Spleen (tissue), 11 donors: ENCODE measurements at regions not wholly inside any gene's neighbourhood (a gene's known extent, or its start where the extent isn't known, plus 50 kb on each side); places are given as distances from the start of the nearest gene placed in this dataset.

Source experiments
- DNase-seq: peaks from one replicate; pipeline ENCODE4 v3.0.0-alpha.2; 2020
- H3K27ac ChIP-seq, 8 donors: fragments of 200-600 bp; sonication (generic) in 7 of 8; 1 replicate in 4 of 8; 2 replicates in 4 of 8; pipeline versions ENCODE4 v1.5.0 to v1.8.0; 2016 to 2021; ENCODE audit warnings: inconsistent platforms in 4 of 8, mild to moderate bottlenecking in 4 of 8, moderate library complexity in 1 of 8
- H3K27me3 ChIP-seq, 7 donors: fragments of 200-600 bp; sonication (generic) in 6 of 7; replicated peaks in 1 of 7; 1 replicate in 4 of 7; 2 replicates in 3 of 7; pipeline versions ENCODE4 v1.5.0 to v1.8.0; 2016 to 2021; ENCODE audit warnings: inconsistent platforms in 3 of 7, mild to moderate bottlenecking in 1 of 7
- H3K36me3 ChIP-seq, 6 donors: fragments of 200-600 bp; sonication (generic) in 5 of 6; 1 replicate in 4 of 6; 2 replicates in 2 of 6; pipeline versions ENCODE4 v1.5.0 to v1.8.0; 2016 to 2021; ENCODE audit warnings: inconsistent platforms in 2 of 6
- H3K4me1 ChIP-seq, 6 donors: fragments of 200-600 bp; sonication (generic) in 5 of 6; 1 replicate in 3 of 6; 2 replicates in 3 of 6; pipeline versions ENCODE4 v1.5.0 to v1.8.0; 2016 to 2021; ENCODE audit warnings: inconsistent platforms in 3 of 6
- H3K4me3 ChIP-seq, 8 donors: fragments of 200-600 bp; sonication (generic) in 7 of 8; 1 replicate in 4 of 8; 2 replicates in 4 of 8; pipeline versions ENCODE4 v1.5.0 to v1.8.0; 2016 to 2021; ENCODE audit warnings: inconsistent platforms in 4 of 8, mild to moderate bottlenecking in 4 of 8, moderate library complexity in 2 of 8
- H3K9me3 ChIP-seq, 8 donors: fragments of 200-600 bp; sonication (generic) in 7 of 8; 1 replicate in 4 of 8; 2 replicates in 4 of 8; pipeline versions ENCODE4 v1.5.0 to v1.8.0; 2016 to 2021; ENCODE audit warnings: inconsistent platforms in 4 of 8
- POLR2A ChIP-seq, 3 donors: fragments of 450-650 bp; IDR thresholded peaks; one replicate each; pipeline ENCODE4 v1.5.1; 2017; ENCODE audit warnings: antibody characterized with exemption in 3 of 3, mild to moderate bottlenecking in 1 of 3
- POLR2AphosphoS5 ChIP-seq, 3 donors: sonication (generic); formaldehyde crosslinking; IDR thresholded peaks; one replicate each; pipeline ENCODE4 v1.5.1; 2017; ENCODE audit warnings: antibody characterized with exemption in 3 of 3
- WGBS, 5 donors: extraction: QIAGEN DNeasy Blood & Tissue Kit in 3 of 5; methylation state at CpG; one replicate each; pipeline versions ENCODE4 v1.1.5 to v1.1.7; 2013 to 2018; 5-methylcytosine and 5-hydroxymethylcytosine counted together
- intact Hi-C: fragments of 100-400 bp; cut with DNase I; formaldehyde crosslinking; loops from one replicate; pipeline ENCODE4 v1.15.0; 2023; ENCODE audit warnings: low total_unique reads
- TF ChIP-seq, protein P1 (sequence below), 11 experiments: fragments of 200-600 bp in 7 of 11; fragments of 450-650 bp in 4 of 11; sonication (generic) in 4 of 11; IDR thresholded peaks in 8 of 11; conservative IDR thresholded peaks in 3 of 11; 1 replicate in 7 of 11; 2 replicates in 4 of 11; pipeline versions ENCODE4 v1.4.0 to v1.8.0; 2016 to 2021; ENCODE audit warnings: antibody characterized with exemption in 11 of 11, inconsistent platforms in 4 of 11, mild to moderate bottlenecking in 1 of 11
- donor health status: healthy with polysubstance abuse.
- donor health status: DM: no; HTN: no; CAD: no; lungs with moderate emphysema.
- donor health status: DM: no; HTN: no; CAD: no.
- donor health status: Bipolar disorder and iron deficiency.
- donor health status: healthy.
- donor health status: DM: no; HTN: no; CAD: no.
- donor health status: DM: yes; HTN: yes; CAD: no.

- DNase-seq, result no peak
- intact Hi-C loops, result no loop called here
- no peak overlapping the region for H3K27ac ChIP-seq
- no peak for TF ChIP-seq POLR2AphosphoS5 (IDR thresholded peaks at IDR 0.05)
- no peaks in the 10 kb centered on the region for H3K36me3 ChIP-seq
- H3K27me3 ChIP-seq, result no peaks in the 10 kb centered on the region
- no peaks in the 10 kb centered on the region for H3K4me1 ChIP-seq
- 88 to 100% (median 91%) methylated on average over 1 of the region's 1 CpG for WGBS, 5 donors
- H3K9me3 ChIP-seq, result peaks cover 0 to 64% (median 9%) of the 10 kb centered on the region in 8 donors
- no peak overlapping the region for H3K4me3 ChIP-seq
Observed at GRCh38 chr7:68492359-68492690, 1106.0 kb upstream of the AUTS2 start.

DNA sequence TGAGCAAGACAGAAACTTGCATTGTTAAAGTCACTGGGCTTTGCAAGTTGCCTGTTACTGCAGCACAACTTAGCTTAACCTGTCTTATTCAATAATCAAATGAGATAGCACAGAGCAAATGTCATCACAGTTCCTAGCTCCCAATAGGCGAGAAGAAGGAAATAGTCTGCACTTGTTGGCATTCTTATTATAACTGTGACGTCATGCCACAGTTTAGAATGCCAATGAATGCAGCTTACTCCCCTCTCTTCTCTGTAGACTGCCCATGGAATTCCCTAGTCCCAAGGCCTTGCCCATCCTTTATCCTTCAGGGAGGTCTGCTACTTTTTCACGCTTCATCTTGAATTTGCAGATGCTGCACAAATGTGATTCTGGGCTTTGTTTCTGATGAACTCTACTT is 1094.9 kb upstream of the AUTS2 start:
- no peak for DNase-seq
- no peaks in the 10 kb centered on the region for H3K4me1 ChIP-seq
- intact Hi-C loops, result no loop called here
- TF ChIP-seq POLR2AphosphoS5 (IDR thresholded peaks at IDR 0.05) (no peak), POLR2A (IDR thresholded peaks at IDR 0.05) (no peak)
- TF ChIP-seq, protein P1, sequence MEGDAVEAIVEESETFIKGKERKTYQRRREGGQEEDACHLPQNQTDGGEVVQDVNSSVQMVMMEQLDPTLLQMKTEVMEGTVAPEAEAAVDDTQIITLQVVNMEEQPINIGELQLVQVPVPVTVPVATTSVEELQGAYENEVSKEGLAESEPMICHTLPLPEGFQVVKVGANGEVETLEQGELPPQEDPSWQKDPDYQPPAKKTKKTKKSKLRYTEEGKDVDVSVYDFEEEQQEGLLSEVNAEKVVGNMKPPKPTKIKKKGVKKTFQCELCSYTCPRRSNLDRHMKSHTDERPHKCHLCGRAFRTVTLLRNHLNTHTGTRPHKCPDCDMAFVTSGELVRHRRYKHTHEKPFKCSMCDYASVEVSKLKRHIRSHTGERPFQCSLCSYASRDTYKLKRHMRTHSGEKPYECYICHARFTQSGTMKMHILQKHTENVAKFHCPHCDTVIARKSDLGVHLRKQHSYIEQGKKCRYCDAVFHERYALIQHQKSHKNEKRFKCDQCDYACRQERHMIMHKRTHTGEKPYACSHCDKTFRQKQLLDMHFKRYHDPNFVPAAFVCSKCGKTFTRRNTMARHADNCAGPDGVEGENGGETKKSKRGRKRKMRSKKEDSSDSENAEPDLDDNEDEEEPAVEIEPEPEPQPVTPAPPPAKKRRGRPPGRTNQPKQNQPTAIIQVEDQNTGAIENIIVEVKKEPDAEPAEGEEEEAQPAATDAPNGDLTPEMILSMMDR (IDR thresholded peaks at IDR 0.05 in 8 of 11, conservative IDR thresholded peaks at IDR 0.05 in 3 of 11), result no peak
- no peak overlapping the region for H3K27ac ChIP-seq
- H3K9me3 ChIP-seq, result peaks cover 0 to 36% (median 22%) of the 10 kb centered on the region in 8 donors
- 66 to 81% (median 71%) methylated on average over 3 of the region's 3 CpGs for WGBS, 5 donors
- H3K36me3 ChIP-seq, result no peaks in the 10 kb centered on the region
- no peak overlapping the region for H3K4me3 ChIP-seq
- H3K27me3 ChIP-seq, result no peaks in the 10 kb centered on the region

DNA sequence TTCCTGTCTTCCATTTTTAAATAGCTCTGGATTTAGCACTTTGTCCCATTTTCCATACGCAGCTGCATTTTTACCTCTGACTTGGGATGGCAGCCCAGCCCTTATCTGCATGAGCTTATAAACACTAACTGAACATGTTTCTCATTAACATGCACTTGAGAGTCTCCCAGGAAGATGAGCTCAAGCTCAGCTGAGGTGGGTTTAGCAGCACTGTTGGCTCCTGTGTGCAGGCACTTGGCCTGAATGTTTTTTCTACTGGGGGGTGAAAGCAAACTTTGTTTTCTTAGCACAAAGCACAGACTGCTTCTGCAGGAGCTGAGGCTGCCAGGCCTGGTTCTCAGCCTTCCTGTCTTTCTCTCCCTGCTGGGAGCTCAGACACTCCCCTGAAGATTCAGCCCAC is 1093.6 kb upstream of the AUTS2 start:
- Histone ChIP-seq H3K27ac (no peak overlapping the region), H3K4me1 (no peaks in the 10 kb centered on the region), H3K27me3 (no peaks in the 10 kb centered on the region), H3K4me3 (no peak overlapping the region), H3K36me3 (no peaks in the 10 kb centered on the region), H3K9me3 (peaks cover 0 to 49% (median 35%) of the 10 kb centered on the region in 8 donors)
- no peak for DNase-seq
- intact Hi-C loops, result no loop called here
- TF ChIP-seq POLR2A (IDR thresholded peaks at IDR 0.05) (no peak), POLR2AphosphoS5 (IDR thresholded peaks at IDR 0.05) (no peak)
- TF ChIP-seq, protein P1 (IDR thresholded peaks at IDR 0.05 in 8 of 11, conservative IDR thresholded peaks at IDR 0.05 in 3 of 11), result no peak
- WGBS, 5 donors, result 50 to 71% (median 54%) methylated on average over 1 of the region's 1 CpG

DNA sequence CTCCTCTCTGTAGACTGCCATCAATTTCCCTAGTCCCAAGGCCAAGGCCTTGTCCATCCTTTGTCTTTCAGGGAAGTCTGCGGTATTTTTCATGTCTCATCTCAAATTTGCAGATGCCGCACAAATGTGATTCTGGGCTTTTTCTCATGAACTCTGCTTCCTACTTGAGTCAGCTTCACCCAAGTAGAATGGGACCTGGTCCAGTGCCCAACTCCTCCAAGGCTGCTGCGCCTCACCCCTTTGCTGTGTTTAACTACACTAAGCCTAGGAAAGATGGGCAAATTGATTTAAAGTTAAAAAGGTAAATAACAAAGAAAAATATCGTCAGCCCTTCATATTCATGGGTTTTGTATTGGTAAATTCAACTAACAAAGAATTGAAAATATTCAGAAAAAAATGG is 1092.6 kb upstream of the AUTS2 start:
- no peaks in the 10 kb centered on the region for H3K36me3 ChIP-seq
- no peak for DNase-seq
- H3K9me3 ChIP-seq, result peaks cover 0 to 56% (median 35%) of the 10 kb centered on the region in 8 donors
- H3K4me3 ChIP-seq, result no peak overlapping the region
- intact Hi-C loops, result no loop called here
- 79 to 88% (median 86%) methylated on average over 4 of the region's 4 CpGs for WGBS, 5 donors
- no peaks in the 10 kb centered on the region for H3K4me1 ChIP-seq
- TF ChIP-seq, protein P1 (IDR thresholded peaks at IDR 0.05 in 8 of 11, conservative IDR thresholded peaks at IDR 0.05 in 3 of 11), result no peak
- no peak for TF ChIP-seq POLR2AphosphoS5 (IDR thresholded peaks at IDR 0.05)
- no peak for TF ChIP-seq POLR2A (IDR thresholded peaks at IDR 0.05)
- no peaks in the 10 kb centered on the region for H3K27me3 ChIP-seq
- no peak overlapping the region for H3K27ac ChIP-seq

DNA sequence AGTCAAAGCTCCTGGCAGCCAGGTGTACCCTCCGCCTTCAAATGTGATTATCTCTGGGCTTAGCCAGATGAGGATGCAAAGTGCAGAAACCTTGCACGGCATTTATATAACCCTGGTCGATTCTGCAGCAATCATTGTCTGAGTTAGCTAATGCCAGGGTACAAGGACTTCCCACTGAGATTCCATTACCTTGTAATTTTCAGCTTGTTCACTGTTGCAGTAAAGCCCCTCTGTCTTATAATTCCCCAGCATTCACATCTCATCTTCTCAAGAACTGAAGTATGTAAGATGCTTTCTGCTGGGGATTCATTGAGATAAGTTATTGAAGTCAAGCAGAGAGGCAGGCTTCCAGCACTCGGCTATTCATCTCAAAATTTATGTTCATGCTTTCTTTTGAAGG is 1090.6 kb upstream of the AUTS2 start:
- 81 to 89% (median 89%) methylated on average over 4 of the region's 4 CpGs for WGBS, 5 donors
- Histone ChIP-seq H3K9me3 (peaks cover 0 to 70% (median 35%) of the 10 kb centered on the region in 8 donors), H3K4me1 (no peaks in the 10 kb centered on the region), H3K36me3 (no peaks in the 10 kb centered on the region), H3K4me3 (no peak overlapping the region), H3K27ac (no peak overlapping the region), H3K27me3 (no peaks in the 10 kb centered on the region)
- intact Hi-C loops, result no loop called here
- no peak for TF ChIP-seq POLR2A (IDR thresholded peaks at IDR 0.05)
- DNase-seq, result no peak
